Hepatocyte (in vitro differentiated cells): ENCODE measurements at regions not wholly inside any gene's neighbourhood (a gene's known extent, or its start where the extent isn't known, plus 50 kb on each side); places are given as distances from the start of the nearest gene placed in this dataset.

Source experiments
- DNase-seq: peaks from one replicate; pipeline ENCODE4 v3.0.0-alpha.2; 2016; ENCODE audit warnings: low spot score
- H2AFZ ChIP-seq: fragments of 200-600 bp; sonication (generic); 2 replicates; pipeline ENCODE4 v1.6.0; 2016; ENCODE audit warnings: antibody characterized with exemption, mild to moderate bottlenecking
- H3K27ac ChIP-seq: fragments of 200-600 bp; sonication (generic); 2 replicates; pipeline ENCODE4 v1.5.1; 2016; ENCODE audit warnings: mild to moderate bottlenecking
- H3K27me3 ChIP-seq: fragments of 200-600 bp; sonication (generic); 2 replicates; pipeline ENCODE4 v1.6.1; 2016
- H3K36me3 ChIP-seq: fragments of 200-600 bp; sonication (generic); replicated peaks from 2 replicates; pipeline ENCODE4 v1.5.1; 2016; ENCODE audit warnings: low read depth; ENCODE audit not compliant: insufficient read depth
- H3K4me1 ChIP-seq: fragments of 200-600 bp; sonication (generic); 2 replicates; pipeline ENCODE4 v1.5.1; 2016; ENCODE audit warnings: mild to moderate bottlenecking, moderate library complexity; ENCODE audit not compliant: insufficient read depth
- H3K4me2 ChIP-seq: fragments of 200-600 bp; sonication (generic); 2 replicates; pipeline ENCODE4 v1.6.0; 2016
- H3K4me3 ChIP-seq: fragments of 200-600 bp; sonication (generic); 2 replicates; pipeline ENCODE4 v1.5.1; 2016; ENCODE audit warnings: mild to moderate bottlenecking
- H3K79me2 ChIP-seq: fragments of 200-600 bp; sonication (generic); 2 replicates; pipeline ENCODE4 v1.6.0; 2017; ENCODE audit warnings: mild to moderate bottlenecking
- H3K9me2 ChIP-seq: fragments of 200-600 bp; sonication (generic); replicated peaks from 2 replicates; pipeline ENCODE4 v1.6.0; 2017; ENCODE audit warnings: mild to moderate bottlenecking; ENCODE audit not compliant: insufficient read depth
- H3K9me3 ChIP-seq: fragments of 200-600 bp; sonication (generic); 2 replicates; pipeline ENCODE4 v1.5.1; 2016; ENCODE audit warnings: low read depth, mild to moderate bottlenecking
- H4K20me1 ChIP-seq: fragments of 200-600 bp; sonication (generic); 2 replicates; pipeline ENCODE4 v1.6.0; 2016; ENCODE audit warnings: mild to moderate bottlenecking; ENCODE audit not compliant: insufficient read depth, poor library complexity, severe bottlenecking
- CTCF ChIP-seq: fragments of 200-600 bp; sonication (generic); IDR thresholded peaks from 2 replicates; pipeline ENCODE4 v1.5.1; 2016; ENCODE audit warnings: antibody characterized with exemption, mild to moderate bottlenecking; ENCODE audit not compliant: poor library complexity
- EZH2 ChIP-seq: fragments of 200-600 bp; sonication (generic); IDR thresholded peaks from 2 replicates; pipeline ENCODE4 v1.6.1; 2016; ENCODE audit warnings: antibody characterized with exemption, mild to moderate bottlenecking, borderline replicate concordance
- EZH2phosphoT487 ChIP-seq: fragments of 200-600 bp; sonication (generic); IDR thresholded peaks from one replicate; pipeline ENCODE4 v1.6.1; 2018; ENCODE audit warnings: antibody characterized with exemption, mild to moderate bottlenecking, low read depth, moderate library complexity; ENCODE audit not compliant: unreplicated experiment, severe bottlenecking
- WGBS: methylation state at CpG from one replicate; pipeline ENCODE4 v1.1.6; 2016; ENCODE audit warnings: low lambda C conversion rate; ENCODE audit errors: missing lambda C conversion rate; 5-methylcytosine and 5-hydroxymethylcytosine counted together

GRCh38 chr3:18064586-18064985 lies 322.2 kb upstream of the TBC1D5 start:
- no peak overlapping the region for H2AFZ ChIP-seq
- no peak overlapping the region for H3K4me2 ChIP-seq
- no peaks in the 10 kb centered on the region for H3K36me3 ChIP-seq
- H3K27me3 ChIP-seq, result no peaks in the 10 kb centered on the region
- TF ChIP-seq CTCF, result no peak
- no peak for TF ChIP-seq EZH2phosphoT487
- TF ChIP-seq EZH2, result no peak
- DNase-seq, result no peak
- WGBS, result 71% methylated on average over 1 of the region's 1 CpG
- H3K79me2 ChIP-seq, result no peaks in the 10 kb centered on the region
- H3K27ac ChIP-seq, result no peak overlapping the region
- no peaks in the 10 kb centered on the region for H3K9me3 ChIP-seq
- H3K4me3 ChIP-seq, result no peak overlapping the region
- no peaks in the 10 kb centered on the region for H3K4me1 ChIP-seq
- no peaks in the 10 kb centered on the region for H3K9me2 ChIP-seq
- no peaks in the 10 kb centered on the region for H4K20me1 ChIP-seq

GRCh38 chr3:18062657-18063025 lies 320.2 kb upstream of the TBC1D5 start:
- Histone ChIP-seq H3K36me3 (no peaks in the 10 kb centered on the region), H3K4me1 (no peaks in the 10 kb centered on the region), H4K20me1 (no peaks in the 10 kb centered on the region), H3K27ac (no peak overlapping the region), H3K9me2 (no peaks in the 10 kb centered on the region), H3K4me3 (no peak overlapping the region), H2AFZ (no peak overlapping the region), H3K27me3 (no peaks in the 10 kb centered on the region), H3K79me2 (no peaks in the 10 kb centered on the region), H3K4me2 (no peak overlapping the region), H3K9me3 (no peaks in the 10 kb centered on the region)
- TF ChIP-seq CTCF (no peak), EZH2 (no peak), EZH2phosphoT487 (no peak)
- no peak for DNase-seq
- 84% methylated on average over 3 of the region's 3 CpGs for WGBS

- H3K4me2 ChIP-seq, result no peak overlapping the region
- no peaks in the 10 kb centered on the region for H4K20me1 ChIP-seq
- H3K27ac ChIP-seq, result no peak overlapping the region
- no peaks in the 10 kb centered on the region for H3K9me3 ChIP-seq
- no peaks in the 10 kb centered on the region for H3K27me3 ChIP-seq
- 88% methylated on average over 1 of the region's 1 CpG for WGBS
- no peaks in the 10 kb centered on the region for H3K9me2 ChIP-seq
- DNase-seq, result no peak
- H3K4me1 ChIP-seq, result no peaks in the 10 kb centered on the region
- no peak overlapping the region for H2AFZ ChIP-seq
- TF ChIP-seq CTCF (no peak), EZH2 (no peak), EZH2phosphoT487 (no peak)
- no peak overlapping the region for H3K4me3 ChIP-seq
- H3K36me3 ChIP-seq, result no peaks in the 10 kb centered on the region
- no peaks in the 10 kb centered on the region for H3K79me2 ChIP-seq
Observed at GRCh38 chr3:18061737-18062656, 319.6 kb upstream of the TBC1D5 start.
